ENCODE measurements at regions not wholly inside any gene's neighbourhood (a gene's known extent, or its start where the extent isn't known, plus 50 kb on each side); places are given as distances from the start of the nearest gene placed in this dataset.
A peak's percentile ranks its signal among the peaks of the same experiment; 100 is the strongest.

DNA sequence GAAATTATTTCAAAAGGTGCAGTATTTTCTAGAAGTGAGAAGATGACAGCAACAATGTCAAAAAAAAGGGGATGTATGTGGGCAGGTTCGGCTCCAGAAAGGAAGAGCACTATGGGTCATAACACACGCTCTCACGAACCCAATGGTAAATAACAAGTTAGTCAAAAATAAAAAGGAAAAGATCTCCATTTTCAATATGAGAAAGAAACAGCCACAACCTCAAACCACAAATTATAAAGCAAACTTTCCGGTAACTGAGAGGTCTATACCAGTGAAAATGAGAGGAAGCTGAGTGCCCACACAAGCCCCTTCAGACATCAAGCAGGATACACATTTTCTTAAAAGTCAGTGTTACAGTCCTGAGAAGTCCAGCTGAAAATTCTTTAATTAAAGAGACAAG lies 398.5 kb upstream of the RPS23 start:
- no peak for DNase-seq

DNA sequence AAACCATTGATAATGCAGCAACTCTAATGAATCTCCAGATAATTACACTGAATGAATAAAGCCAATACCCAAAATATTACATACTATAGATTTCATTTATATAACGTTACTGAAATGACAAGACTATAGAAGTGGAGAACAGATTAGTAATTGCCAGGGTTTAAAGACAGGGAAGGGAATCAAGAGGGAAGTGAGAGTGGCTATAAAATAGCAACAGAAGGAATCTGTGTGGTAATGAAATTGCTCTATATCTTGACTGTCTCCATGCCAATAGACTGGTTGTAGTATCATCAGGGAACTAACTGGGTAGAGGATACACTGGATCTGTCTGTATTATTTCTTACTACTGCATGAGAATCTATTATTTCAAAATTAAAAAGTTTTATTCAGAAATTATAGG lies 396.5 kb upstream of the RPS23 start:
- DNase-seq = no peak

DNA sequence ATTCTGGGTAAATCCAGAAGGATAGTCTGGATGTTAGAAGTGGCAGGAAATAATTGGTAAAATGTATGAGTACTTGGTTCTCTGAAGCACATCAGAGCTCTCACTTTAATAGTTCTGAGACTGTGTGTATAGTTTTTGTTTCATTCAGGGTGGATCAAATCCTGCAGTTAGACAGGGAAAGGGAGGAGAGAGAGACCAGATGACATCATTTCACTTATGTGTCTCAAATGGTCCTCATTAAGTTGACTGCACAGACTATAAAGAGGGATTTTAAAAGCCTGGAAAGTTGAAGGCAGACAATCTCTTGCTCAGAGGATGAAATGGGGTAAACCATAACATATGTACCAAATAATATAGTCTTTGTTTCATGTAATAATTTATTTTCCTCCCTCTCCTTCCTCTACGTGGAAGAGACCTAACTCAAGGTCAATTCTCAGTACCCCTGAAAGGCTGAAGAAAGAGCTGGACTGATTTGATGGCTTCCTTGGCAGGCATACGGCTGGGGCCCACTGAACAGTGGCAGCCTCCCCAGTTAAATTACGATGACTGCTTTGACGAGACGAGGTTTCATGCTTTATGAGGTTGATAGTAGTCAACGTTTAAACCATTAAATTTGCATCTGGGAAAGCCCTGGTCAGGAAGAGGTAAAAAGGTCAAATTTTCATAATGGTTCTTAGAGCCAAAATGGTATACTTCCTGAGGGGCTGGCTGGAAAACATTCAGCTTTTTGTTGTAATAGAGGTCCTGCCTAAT lies 395.1 kb upstream of the RPS23 start:
- no peak for DNase-seq

DNA sequence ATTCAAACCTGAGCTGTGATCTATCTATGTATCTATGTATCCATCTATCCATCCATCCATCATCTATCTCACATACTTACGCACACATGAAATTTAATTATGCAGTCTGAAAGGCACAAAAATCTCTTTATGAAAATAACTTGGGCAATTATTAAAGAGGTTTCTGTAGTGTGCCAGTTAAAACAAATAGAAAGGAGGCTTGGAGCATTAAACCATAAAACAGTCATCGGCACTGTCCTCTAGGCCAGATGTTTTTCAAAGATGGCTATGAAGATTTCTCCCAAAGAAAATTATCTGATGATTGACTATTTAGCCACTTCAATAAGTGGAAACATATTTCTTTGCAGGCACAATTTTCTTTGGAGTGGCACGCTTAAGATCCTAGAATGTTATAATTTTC lies 392.5 kb upstream of the RPS23 start:
- no peak for DNase-seq

DNA sequence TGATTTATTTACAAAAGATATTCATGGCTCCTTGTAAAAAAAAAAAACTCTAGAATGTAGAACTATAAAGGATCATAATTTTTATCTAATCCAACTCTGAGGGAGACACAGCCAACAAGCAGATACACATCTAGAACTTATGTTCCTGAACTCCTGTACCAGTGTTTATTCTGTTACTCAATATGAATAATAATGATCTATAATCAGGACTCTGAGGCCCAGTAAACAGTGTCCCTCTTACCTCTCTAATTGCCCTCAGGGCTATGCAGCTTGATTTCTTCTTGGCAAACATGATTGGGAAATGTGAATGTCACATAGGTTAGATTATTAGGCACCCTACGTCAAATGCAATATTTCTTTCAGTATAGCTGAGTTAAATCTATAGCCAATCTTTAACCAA lies 391.6 kb upstream of the RPS23 start:
- DNase-seq = no peak

DNA sequence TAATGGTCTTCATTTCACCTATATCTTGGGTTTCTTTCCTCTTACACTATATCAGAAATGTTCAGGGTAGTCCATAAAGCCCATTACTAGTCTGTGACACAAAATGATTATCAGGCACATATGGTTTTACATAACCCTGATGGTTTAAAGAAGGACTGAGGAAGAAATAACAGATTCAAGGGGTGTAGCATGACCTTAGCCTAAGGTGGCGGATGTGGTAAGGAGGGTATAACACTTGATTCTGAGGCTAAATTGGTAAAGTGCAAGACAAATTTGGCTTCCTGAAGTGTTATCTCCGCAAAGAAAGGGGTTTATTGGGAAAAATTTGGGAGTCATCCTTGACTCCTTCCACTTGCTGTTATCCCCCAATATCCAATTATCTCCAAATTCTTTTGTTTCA lies 388.2 kb upstream of the RPS23 start:
- DNase-seq = no peak

DNA sequence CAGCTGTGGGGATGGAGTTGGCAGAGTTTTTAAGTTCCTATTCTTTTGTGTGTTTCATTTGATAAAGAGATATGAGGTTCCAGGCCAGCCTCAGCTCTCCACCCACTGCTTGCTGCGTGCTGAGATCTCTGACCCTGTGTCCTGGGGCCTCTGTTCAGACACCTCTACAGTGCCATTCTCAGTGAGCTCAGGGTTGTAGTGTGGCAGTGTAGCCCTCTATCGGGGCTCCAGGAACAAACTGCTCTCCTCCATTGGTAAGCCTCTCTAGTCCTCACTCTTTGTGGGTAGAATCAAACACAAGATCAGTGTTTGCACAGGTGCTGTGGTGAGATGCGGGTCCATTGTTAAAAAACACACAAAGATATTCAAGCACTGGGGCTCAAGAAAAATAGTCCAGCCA lies 386.6 kb upstream of the RPS23 start:
- DNase-seq = no peak

DNA sequence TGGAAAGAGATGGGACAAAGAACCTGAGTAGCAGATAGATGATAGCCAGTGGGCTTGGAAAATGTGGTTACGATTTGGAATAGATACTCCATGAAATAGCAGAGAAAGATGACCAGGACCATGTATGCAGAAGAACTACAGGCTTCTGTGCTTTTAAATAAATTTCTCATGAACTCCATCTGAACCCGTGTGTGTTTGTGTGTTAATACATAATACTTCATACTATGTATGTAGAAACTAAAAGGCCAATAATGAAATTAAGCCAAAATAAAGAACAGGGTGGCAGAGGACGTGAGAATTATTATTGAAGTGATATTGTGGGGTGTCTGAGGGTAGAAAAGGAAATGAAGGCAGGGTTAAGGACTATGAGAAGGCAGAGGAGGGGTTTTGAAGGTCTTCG lies 385.1 kb upstream of the RPS23 start:
- DNase-seq = no peak

DNA sequence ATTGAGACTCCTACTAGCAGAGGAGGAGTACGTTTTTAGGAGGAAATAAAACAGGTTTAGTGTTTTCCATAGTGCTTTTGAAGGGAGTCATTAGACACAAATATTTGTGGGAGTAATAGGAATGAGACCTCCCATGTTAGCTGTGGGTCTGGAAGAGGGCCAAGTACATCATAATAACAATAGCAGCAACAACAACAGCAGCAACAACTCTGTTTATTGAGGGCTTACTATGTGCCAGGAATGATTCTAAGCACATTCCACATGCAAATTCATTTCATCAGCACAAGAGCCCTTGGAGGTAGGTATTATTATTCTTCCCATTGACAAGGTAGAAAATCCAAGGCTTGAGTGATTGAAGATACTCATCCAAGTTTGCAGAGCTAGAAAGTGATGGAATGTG lies 384.2 kb upstream of the RPS23 start:
- no peak for DNase-seq

DNA sequence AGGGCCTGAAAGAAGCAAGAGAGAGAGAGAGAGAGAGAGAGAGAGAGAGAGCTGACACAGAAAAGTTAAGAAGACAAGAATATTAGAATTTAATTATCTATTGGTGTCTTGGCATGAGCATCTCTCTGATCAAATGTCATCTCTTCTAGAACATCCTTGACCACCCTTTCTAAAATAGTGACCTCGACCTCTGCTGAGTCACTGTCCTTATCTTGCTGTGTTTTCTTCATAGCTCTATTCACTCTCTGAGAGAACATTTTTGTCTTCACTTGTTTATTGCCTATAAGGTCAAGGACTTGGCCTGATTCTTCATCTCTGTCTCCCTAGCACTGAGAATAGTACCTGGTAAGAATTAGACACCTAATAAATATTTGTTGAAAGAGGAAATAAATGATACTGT lies 383.8 kb upstream of the RPS23 start:
- DNase-seq = no peak

DNA sequence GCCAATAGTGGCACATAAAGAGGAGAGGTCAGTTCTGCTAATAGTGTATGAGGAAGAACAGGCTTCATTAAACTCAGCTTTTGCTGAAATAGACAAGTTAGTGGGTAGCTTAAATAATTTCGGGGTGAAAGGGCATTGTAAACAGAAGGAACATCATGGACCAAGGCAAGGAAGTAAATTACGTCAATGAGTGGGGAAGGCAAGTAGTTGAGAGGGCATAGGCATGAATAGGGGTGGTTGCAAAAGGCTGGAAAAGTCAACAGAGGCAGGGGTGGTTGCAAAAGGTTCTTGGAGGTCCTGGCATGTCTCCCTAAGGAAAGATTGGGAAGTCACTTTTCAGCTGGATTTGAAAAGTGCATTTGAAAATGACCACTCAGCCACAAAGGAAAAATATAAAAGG lies 383.3 kb upstream of the RPS23 start:
- no peak for DNase-seq

DNA sequence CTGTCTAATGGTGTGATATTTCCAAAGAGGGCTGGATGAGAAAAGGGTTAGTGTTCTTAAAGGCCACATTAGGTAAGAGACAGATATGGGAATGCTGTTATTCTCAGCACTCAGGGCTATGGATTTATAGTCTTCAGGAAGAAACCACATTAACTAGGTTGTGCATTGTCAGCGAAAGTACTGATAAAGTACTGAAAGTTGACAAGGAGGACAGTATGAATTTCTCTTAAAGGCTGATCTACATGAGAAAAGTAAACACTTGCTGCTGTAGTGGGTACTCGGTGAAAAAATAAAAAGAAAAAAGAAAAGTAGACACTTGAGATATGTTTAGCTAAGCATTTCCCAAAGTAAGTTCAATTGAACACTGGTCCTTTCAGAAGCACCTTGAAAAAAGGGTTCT lies 381.0 kb upstream of the RPS23 start:
- no peak for DNase-seq

DNA sequence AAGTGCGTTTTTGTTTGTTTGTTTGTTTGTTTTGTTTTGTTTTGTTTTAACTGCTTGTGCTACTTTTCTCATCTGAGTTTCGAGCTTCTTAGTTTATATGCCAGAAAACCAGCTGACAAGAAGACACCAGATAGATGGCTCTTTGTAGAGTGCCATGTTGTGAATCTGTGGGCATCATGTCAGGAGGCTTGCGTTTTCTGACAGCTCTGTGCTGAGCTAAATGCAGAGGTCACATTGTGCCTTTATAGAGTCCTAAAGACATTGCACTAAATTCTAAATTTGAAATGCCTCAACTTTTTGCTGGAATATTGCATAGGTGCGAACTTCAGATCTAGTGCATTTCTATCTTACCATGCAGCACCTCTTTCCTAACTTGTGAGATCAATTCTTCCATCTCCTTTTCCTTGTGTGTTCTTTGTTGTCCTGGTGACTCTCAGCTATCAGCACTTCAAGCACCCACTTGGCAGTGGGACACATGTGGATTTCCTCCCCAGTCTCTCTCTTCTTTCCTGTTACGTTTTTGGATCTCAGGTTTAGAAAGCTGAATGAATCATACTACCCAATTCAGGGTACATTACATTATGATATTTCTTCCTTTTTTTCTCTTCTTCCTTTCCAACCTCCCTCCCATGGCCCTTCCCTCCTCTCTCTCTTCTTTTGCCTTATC lies 379.0 kb upstream of the RPS23 start:
- DNase-seq = no peak

DNA sequence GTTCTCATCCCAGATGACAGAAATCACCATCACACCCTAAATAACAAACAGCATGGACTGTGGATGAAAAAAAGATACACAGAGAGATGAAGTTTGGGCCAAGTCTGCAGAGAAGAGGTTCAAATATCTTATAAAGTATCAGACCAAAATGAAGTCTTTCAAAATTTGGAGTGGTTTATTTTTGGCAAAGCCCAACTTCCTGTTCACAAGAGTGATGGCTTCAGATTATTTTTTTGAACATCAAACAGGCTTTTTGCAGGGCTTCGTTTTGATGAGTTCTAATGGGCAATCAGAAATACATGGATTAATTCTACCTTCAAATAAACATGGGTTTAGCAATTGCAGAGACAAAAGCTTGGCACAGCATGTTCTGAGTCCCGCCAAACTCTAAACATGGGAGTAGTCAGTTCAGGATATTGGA lies 378.2 kb upstream of the RPS23 start:
- no peak for DNase-seq

DNA sequence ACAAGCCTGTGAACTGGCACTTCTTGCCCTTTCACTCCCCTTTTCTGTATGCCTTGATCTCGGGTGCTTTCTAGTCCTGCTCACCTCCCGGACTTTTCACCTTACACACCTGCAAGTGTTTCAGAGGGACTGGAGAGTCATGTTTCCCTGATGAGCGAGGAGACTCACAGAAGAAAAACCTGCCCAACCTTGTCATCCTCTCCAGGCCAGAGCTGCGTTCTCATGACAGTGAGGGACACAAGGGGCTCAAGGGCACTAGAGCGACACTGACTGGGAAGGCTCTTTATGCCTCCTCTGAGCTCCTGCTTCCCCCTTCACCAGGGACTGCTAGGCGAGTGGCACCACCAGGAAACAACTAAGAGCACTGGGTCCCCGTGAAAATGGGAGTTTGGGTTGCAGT lies 376.9 kb upstream of the RPS23 start:
- DNase-seq = no peak

DNA sequence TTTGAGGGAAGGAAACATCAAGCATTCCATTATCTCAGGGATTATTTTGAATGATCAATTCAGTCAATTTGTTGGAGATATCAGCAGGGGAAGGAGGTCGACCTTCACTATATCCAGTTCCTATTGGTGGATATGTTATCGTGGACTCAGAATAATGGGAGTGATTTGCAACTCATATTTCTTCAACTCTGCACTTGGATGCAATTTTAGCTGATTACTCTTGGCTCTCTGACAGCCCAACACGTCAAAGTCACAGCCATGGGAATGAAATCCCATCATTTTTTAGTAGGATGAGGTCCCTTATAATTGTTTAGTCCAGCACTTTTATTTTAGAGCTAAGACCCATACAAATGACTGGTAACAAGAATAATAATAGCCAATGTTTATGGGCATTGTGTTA lies 371.8 kb upstream of the RPS23 start:
- DNase-seq = no peak

DNA sequence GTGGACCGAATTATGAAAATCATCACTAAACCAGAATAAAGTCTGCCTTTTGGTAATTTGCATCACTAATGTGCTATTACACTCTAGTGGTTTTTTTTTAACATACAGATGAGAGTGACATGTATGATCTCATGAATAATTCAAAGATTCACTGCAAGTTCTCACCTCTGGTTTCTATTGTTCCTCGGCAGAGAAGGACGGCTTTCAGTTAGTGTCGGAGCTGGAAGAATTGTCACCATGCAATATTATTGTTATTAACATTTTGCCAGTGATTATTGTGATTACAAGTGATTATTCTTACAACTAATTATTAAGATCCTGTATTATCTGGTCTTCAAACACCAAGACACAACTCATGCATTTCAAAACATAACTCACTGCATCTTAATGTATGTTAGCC lies 366.6 kb upstream of the RPS23 start:
- DNase-seq = no peak

DNA sequence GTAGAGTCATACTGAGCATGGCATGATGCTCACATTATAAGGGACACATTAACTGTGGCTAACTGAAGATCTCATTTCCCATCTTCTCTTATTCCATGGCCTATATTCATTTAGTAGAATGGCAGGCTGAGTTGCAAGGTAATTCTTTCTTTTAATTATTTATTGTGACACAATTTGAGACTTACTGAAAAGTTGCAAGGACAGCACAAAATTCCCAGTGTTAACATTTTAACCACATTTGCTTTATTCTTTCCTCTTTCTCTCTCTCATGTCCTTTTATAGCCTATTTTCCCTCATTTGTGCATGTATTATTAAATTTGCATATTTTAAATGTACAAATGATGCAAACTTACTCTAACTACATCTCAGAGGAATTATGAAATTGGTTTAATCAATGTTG lies 366.1 kb upstream of the RPS23 start:
- no peak for DNase-seq

DNA sequence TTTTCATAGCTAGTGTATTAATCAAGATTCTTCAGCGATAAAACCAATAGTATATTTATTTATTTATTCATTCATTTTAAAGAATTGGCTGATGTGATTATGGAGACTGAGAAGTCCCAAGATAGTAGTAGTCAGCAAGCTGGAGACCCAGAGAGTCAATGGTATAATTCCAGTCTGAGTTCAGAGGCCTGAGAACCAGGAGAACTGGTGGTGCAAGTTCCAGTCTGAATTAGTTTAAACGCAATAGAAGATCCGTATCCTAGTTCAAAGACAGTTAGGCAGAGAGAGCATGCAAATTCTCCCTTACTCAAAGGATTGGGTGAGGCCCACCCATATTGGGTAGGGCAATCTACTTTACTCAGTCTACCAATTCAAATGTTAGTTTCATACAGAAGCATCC lies 364.2 kb upstream of the RPS23 start:
- no peak for DNase-seq

DNA sequence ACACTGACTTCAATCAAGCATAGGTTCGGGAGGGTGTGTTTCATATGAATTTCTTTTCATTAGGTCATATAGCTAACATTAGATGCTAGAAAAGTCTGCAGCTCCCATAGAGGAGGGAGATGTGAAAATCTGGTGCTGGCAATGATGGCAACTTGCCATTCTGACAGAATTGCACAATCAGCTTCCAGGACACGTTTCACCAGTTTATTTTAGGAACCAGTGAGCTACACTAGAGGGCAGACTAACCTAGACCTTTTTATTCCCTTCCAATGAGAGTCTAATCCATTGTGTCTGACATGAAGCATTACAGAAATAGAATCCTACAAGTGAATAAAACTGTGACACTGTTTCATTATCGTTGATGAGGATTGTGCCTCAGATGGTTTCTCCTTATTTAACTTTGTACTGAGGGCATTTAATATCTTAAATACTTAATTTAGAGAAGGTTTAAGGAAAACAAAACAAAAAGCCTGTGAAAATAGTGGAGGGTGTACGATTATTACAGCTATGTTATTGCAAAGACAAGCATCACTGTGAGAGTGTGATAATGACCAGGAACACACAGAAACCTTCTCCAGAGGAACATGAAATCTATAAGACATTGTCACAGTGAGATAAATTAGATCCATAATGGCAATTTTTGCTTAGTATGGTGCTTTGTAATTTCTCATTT lies 363.3 kb upstream of the RPS23 start:
- DNase-seq = peak; percentile 5

DNA sequence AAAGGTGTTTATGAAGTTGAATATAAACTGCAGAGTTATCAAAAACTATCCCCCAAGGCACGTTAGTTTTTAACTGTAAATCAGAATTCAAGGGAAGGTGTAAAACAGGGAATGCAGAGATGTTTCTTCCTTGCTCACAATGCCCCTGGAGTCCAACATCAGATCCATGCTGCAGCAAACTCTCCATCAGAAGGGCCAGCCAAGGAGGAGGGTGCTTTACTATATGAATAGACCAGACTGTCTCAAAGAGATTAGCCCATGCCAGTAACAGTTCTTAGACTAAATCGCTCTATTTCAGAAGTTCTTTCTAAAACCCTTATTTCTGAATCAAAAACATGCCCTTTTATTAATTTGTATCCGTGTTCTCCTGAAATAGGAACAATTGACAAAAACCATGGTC lies 362.8 kb upstream of the RPS23 start:
- DNase-seq = no peak

DNA sequence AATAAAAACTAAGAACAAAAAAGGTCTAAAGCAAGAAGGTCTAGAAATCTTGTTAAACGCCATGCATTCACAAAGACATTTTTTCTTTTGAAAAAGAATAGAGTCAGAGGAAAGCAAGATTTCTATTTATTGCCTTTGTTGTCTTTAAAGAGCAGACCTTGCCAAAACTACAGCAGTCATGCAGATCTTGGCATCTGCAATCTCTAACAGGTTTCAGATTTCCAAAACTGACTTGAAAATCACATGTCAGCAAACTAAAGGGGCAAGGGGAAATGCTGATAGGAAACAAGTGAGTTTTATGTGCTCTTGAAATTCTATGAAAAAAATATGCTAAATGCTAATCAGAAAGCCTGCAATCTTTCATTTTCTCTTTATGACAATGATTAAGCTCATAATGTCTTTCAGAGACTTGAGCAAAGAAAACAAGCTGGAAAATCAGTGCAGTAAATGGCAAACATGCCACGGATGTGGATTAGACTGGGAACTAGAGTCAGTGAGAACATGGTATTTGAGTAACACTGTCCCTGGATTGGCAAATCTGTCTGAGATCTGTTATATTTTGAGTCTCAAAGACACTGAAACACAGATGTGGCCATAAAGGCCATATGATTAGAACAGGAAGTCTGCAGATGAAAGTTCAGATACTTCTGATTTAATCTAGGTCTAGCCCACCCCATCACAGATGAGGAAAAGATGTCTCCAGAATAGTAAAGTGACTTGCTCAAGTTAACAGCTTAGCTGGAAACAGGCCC lies 361.4 kb upstream of the RPS23 start:
- DNase-seq = no peak

DNA sequence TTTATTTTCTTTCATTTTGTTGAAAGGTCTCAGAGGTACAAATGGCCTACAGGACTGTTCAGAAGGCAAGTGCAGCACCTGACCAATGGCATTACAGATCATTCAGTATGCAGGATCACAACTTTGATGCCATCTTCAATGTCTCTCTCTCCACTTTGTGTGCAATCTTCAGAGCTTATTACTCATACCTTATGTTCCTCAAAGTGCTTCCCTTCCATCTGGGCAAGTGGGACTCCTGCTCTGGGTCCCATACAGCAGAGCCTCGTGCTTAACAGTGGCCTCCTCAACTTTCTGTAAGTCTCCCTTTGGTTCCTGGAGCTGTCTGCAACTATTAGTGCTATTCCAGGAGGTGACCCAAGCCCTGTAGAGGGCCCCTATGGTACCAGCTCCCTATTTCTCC lies 358.4 kb upstream of the RPS23 start:
- no peak for DNase-seq

Measured in NCI-H2171 (cell line).